ENCODE measurements at regions not wholly inside any gene's neighbourhood (a gene's known extent, or its start where the extent isn't known, plus 50 kb on each side); places are given as distances from the start of the nearest gene placed in this dataset.

DNA sequence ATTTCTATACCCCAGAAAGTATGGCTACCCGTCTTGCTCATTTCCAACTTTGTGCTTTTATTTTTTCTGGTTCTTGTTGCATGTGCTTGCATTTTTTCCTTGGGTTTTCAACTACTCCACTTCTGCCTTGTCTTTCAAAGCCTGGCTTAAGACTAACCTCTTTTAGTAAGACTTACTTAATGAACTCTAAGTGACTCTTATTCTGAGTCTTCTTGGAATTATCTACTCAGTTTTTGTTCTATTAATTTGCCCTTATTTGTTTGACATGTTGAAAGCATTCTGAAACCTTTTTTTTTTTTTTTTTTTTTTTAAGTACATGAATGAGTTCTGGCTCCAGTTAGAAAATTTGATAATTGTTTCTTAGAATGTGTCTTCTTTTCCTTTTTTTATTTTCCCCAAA is 74.8 kb downstream of the SLIT2 start:
- no peak for ATAC-seq
- no peaks in the 10 kb centered on the region for H3K27me3 ChIP-seq
- no peak overlapping the region for H3K4me3 ChIP-seq
- no peaks in the 10 kb centered on the region for H3K36me3 ChIP-seq
- no peaks in the 10 kb centered on the region for H3K9me3 ChIP-seq
- WGBS, 2 donors: 75 to 86% methylated on average over 1 of the region's 1 CpG
- H3K4me1 ChIP-seq: no peaks in the 10 kb centered on the region
- peak; percentile 47 for FAIRE-seq
- DNase-seq: no peak
- intact Hi-C loops (cut with DNase I): no loop called here
- no peak overlapping the region for H3K27ac ChIP-seq
- TF ChIP-seq, protein P1, sequence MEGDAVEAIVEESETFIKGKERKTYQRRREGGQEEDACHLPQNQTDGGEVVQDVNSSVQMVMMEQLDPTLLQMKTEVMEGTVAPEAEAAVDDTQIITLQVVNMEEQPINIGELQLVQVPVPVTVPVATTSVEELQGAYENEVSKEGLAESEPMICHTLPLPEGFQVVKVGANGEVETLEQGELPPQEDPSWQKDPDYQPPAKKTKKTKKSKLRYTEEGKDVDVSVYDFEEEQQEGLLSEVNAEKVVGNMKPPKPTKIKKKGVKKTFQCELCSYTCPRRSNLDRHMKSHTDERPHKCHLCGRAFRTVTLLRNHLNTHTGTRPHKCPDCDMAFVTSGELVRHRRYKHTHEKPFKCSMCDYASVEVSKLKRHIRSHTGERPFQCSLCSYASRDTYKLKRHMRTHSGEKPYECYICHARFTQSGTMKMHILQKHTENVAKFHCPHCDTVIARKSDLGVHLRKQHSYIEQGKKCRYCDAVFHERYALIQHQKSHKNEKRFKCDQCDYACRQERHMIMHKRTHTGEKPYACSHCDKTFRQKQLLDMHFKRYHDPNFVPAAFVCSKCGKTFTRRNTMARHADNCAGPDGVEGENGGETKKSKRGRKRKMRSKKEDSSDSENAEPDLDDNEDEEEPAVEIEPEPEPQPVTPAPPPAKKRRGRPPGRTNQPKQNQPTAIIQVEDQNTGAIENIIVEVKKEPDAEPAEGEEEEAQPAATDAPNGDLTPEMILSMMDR (IDR thresholded peaks at IDR 0.05): no peak

DNA sequence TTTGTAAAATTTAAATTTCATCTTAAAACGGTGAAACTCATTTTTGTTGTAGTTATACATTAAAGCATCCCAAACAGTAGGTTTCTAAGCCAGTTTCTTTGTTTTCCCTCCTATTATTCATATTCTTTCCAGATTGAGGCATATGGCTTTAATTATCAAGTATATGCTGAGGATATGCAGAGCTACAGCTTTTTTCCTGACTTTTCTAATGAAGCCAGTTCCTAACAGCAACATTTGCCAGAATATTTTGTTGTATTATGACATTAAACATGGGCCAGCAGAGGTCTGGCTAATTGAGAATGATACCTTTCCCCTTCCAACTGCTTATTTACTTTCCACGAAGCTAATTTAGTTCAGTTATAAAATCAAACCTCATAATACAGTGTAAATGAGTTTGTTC is 75.3 kb downstream of the SLIT2 start:
- 46 to 48% methylated on average over 2 of the region's 2 CpGs for WGBS, 2 donors
- TF ChIP-seq, protein P1 (IDR thresholded peaks at IDR 0.05): no peak
- FAIRE-seq: no peak
- H3K9me3 ChIP-seq: no peaks in the 10 kb centered on the region
- H3K36me3 ChIP-seq: no peaks in the 10 kb centered on the region
- no peak overlapping the region for H3K4me3 ChIP-seq
- H3K4me1 ChIP-seq: no peaks in the 10 kb centered on the region
- DNase-seq: no peak
- H3K27ac ChIP-seq: no peak overlapping the region
- no peaks in the 10 kb centered on the region for H3K27me3 ChIP-seq
- intact Hi-C loops (cut with DNase I): no loop called here
- ATAC-seq: no peak

DNA sequence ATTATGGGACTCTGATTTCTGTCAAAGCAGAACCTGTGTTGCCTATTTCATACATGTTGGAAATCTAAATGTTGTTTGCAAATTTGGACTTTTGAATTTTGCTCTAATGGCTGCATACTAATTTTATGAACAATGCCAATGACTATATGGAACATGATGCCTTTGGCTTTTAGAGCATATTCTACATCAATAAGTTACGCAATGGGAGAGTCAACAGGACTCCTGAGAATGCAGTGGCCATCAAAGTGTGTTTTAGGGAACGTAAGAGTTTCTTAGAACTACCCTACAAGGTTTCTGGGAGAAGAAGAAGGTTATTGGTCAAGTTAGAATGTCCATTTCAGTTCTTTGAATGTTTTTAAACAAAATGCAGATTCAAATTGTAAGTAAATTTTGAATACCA is 76.1 kb downstream of the SLIT2 start:
- WGBS, 2 donors: 74 to 76% methylated on average over 2 of the region's 2 CpGs
- intact Hi-C loops (cut with DNase I): no loop called here
- no peaks in the 10 kb centered on the region for H3K9me3 ChIP-seq
- H3K27ac ChIP-seq: no peak overlapping the region
- no peak for ATAC-seq
- H3K36me3 ChIP-seq: no peaks in the 10 kb centered on the region
- no peaks in the 10 kb centered on the region for H3K4me1 ChIP-seq
- DNase-seq: no peak
- H3K4me3 ChIP-seq: no peak overlapping the region
- no peaks in the 10 kb centered on the region for H3K27me3 ChIP-seq
- TF ChIP-seq, protein P1 (IDR thresholded peaks at IDR 0.05): no peak
- no peak for FAIRE-seq

DNA sequence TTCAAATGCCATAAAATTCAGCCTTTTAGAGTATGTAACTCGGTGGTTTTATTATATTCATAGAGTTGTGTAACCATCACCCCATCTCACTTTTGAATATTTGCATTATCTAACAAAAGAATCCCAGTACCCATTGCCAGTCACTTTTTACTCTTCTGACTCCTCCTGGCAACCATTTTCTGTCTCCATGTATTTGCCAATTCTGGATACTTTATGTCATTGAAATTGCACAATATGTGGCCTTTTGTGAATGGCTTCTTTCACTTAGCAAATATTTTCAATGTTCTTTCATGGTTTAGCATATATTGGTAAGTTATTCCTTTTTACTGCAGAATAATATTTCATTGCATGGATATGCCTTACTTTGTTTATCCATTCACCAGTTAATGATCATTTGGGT is 79.9 kb downstream of the SLIT2 start:
- FAIRE-seq: no peak
- no peaks in the 10 kb centered on the region for H3K27me3 ChIP-seq
- TF ChIP-seq, protein P1 (IDR thresholded peaks at IDR 0.05): no peak
- no peak overlapping the region for H3K4me3 ChIP-seq
- no peak overlapping the region for H3K27ac ChIP-seq
- no peaks in the 10 kb centered on the region for H3K36me3 ChIP-seq
- WGBS, 2 donors: 56 to 61% methylated on average over 1 of the region's 1 CpG
- intact Hi-C loops (cut with DNase I): no loop called here
- no peaks in the 10 kb centered on the region for H3K4me1 ChIP-seq
- H3K9me3 ChIP-seq: no peaks in the 10 kb centered on the region
- no peak for DNase-seq
- no peak for ATAC-seq

DNA sequence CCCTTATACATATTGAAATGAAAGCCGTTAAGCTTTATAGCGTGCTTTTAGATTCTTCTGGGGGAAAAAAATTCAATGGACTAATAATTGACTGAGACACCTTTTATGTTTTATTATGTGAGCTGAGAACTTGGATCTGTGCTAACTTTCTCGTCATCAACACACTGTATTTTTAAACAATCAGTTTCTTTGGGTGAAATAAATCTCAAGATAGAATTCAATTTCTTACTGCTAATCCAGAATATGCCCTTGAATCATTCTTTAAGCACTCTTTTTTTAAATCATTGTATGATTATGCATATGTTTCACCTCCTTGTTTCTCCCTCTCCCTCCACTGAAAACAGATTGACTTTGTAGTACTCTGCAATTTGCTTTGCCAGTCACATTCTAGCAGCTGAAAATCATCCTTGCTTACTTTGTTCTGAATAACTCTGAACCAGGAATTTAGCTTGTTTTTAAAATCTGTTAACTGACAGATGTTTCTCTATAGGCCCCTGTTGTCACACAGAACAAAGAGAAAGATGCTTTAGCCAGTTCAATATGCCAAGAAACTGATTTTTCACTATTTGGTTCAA is 81.5 kb downstream of the SLIT2 start:
- no peak overlapping the region for H3K27ac ChIP-seq
- ATAC-seq: no peak
- TF ChIP-seq, protein P1 (IDR thresholded peaks at IDR 0.05): no peak
- no peak for DNase-seq
- WGBS, 2 donors: 69 to 77% methylated on average over 3 of the region's 3 CpGs
- intact Hi-C loops (cut with DNase I): no loop called here
- no peaks in the 10 kb centered on the region for H3K9me3 ChIP-seq
- no peaks in the 10 kb centered on the region for H3K27me3 ChIP-seq
- H3K4me3 ChIP-seq: no peak overlapping the region
- H3K4me1 ChIP-seq: no peaks in the 10 kb centered on the region
- FAIRE-seq: no peak
- H3K36me3 ChIP-seq: no peaks in the 10 kb centered on the region

Measured in pancreas (tissue), 10 donors.